ENCODE measurements at regions not wholly inside any gene's neighbourhood (a gene's known extent, or its start where the extent isn't known, plus 50 kb on each side); places are given as distances from the start of the nearest gene placed in this dataset.

DNA sequence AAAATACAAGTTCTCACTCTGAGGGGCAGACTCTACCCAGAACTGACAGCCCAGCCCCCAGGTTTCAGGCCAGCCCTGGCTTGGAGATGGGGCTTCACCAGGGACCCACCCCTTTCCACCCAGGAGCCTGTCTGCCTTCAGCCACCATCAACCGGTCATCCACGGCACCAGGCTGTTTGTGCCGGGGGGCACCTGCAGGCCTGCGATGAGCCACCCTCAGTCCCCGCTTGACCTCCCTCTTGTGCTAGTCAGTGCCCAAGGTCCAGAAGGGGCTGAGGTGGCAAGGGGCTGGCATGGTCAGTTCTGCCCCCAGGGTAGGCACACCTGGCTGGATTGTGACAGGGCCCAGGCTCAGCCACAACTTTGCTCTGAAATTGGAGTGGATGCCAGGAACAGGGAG lies 82.1 kb downstream of the ADRA2C start:
- TF ChIP-seq, protein P1, sequence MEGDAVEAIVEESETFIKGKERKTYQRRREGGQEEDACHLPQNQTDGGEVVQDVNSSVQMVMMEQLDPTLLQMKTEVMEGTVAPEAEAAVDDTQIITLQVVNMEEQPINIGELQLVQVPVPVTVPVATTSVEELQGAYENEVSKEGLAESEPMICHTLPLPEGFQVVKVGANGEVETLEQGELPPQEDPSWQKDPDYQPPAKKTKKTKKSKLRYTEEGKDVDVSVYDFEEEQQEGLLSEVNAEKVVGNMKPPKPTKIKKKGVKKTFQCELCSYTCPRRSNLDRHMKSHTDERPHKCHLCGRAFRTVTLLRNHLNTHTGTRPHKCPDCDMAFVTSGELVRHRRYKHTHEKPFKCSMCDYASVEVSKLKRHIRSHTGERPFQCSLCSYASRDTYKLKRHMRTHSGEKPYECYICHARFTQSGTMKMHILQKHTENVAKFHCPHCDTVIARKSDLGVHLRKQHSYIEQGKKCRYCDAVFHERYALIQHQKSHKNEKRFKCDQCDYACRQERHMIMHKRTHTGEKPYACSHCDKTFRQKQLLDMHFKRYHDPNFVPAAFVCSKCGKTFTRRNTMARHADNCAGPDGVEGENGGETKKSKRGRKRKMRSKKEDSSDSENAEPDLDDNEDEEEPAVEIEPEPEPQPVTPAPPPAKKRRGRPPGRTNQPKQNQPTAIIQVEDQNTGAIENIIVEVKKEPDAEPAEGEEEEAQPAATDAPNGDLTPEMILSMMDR (IDR thresholded peaks at IDR 0.05) = no peak
- no peak for TF ChIP-seq POLR2A (IDR thresholded peaks at IDR 0.05)
